ENCODE measurements at regions not wholly inside any gene's neighbourhood (a gene's known extent, or its start where the extent isn't known, plus 50 kb on each side); places are given as distances from the start of the nearest gene placed in this dataset.

- in situ Hi-C loops (cut with HindIII; ENCODE audit: low sequenced_read_pairs), result no loop called here
Observed at GRCh38 chr3:117534138-117534537, 824.6 kb downstream of the TUSC7 start.

GRCh38 chr3:117536006-117536405, 826.4 kb downstream of the TUSC7 start:
- in situ Hi-C loops (cut with HindIII; ENCODE audit: low sequenced_read_pairs), result no loop called here

- in situ Hi-C loops (cut with HindIII; ENCODE audit: low sequenced_read_pairs), result no loop called here
Observed at GRCh38 chr3:117537949-117538348, 828.4 kb downstream of the TUSC7 start.

- in situ Hi-C loops (cut with HindIII; ENCODE audit: low sequenced_read_pairs), result no loop called here
Observed at GRCh38 chr3:117539729-117540128, 830.1 kb downstream of the TUSC7 start.

- in situ Hi-C loops (cut with HindIII; ENCODE audit: low sequenced_read_pairs), result no loop called here
Observed at GRCh38 chr3:117540597-117540996, 831.0 kb downstream of the TUSC7 start.

GRCh38 chr3:117541721-117542120, 832.1 kb downstream of the TUSC7 start:
- in situ Hi-C loops (cut with HindIII; ENCODE audit: low sequenced_read_pairs), result no loop called here

- in situ Hi-C loops (cut with HindIII; ENCODE audit: low sequenced_read_pairs), result no loop called here
Observed at GRCh38 chr3:117543521-117543920, 833.9 kb downstream of the TUSC7 start.

GRCh38 chr3:117545484-117545883, 835.9 kb downstream of the TUSC7 start:
- in situ Hi-C loops (cut with HindIII; ENCODE audit: low sequenced_read_pairs), result no loop called here

GRCh38 chr3:117547956-117548550, 838.5 kb downstream of the TUSC7 start:
- in situ Hi-C loops (cut with HindIII; ENCODE audit: low sequenced_read_pairs), result no loop called here

GRCh38 chr3:117548600-117548999, 839.0 kb downstream of the TUSC7 start:
- in situ Hi-C loops (cut with HindIII; ENCODE audit: low sequenced_read_pairs), result no loop called here

- in situ Hi-C loops (cut with HindIII; ENCODE audit: low sequenced_read_pairs), result no loop called here
Observed at GRCh38 chr3:117549716-117550115, 840.1 kb downstream of the TUSC7 start.

- in situ Hi-C loops (cut with HindIII; ENCODE audit: low sequenced_read_pairs), result no loop called here
Observed at GRCh38 chr3:117550766-117551165, 841.2 kb downstream of the TUSC7 start.

- in situ Hi-C loops (cut with HindIII; ENCODE audit: low sequenced_read_pairs), result no loop called here
Observed at GRCh38 chr3:117553461-117553860, 843.9 kb downstream of the TUSC7 start.

- in situ Hi-C loops (cut with HindIII; ENCODE audit: low sequenced_read_pairs), result no loop called here
Observed at GRCh38 chr3:117556646-117557407, 847.2 kb downstream of the TUSC7 start.

GRCh38 chr3:117557464-117558090, 848.0 kb downstream of the TUSC7 start:
- in situ Hi-C loops (cut with HindIII; ENCODE audit: low sequenced_read_pairs), result no loop called here

- in situ Hi-C loops (cut with HindIII; ENCODE audit: low sequenced_read_pairs), result no loop called here
Observed at GRCh38 chr3:117558681-117559080, 849.1 kb downstream of the TUSC7 start.

GRCh38 chr3:117562000-117562399, 852.4 kb downstream of the TUSC7 start:
- in situ Hi-C loops (cut with HindIII; ENCODE audit: low sequenced_read_pairs), result no loop called here

- in situ Hi-C loops (cut with HindIII; ENCODE audit: low sequenced_read_pairs), result no loop called here
Observed at GRCh38 chr3:117563063-117563462, 853.5 kb downstream of the TUSC7 start.

- in situ Hi-C loops (cut with HindIII; ENCODE audit: low sequenced_read_pairs), result no loop called here
Observed at GRCh38 chr3:117565777-117566176, 856.2 kb downstream of the TUSC7 start.

GRCh38 chr3:117566926-117567325, 857.3 kb downstream of the TUSC7 start:
- in situ Hi-C loops (cut with HindIII; ENCODE audit: low sequenced_read_pairs), result no loop called here

- in situ Hi-C loops (cut with HindIII; ENCODE audit: low sequenced_read_pairs), result no loop called here
Observed at GRCh38 chr3:117567382-117567781, 857.8 kb downstream of the TUSC7 start.

GRCh38 chr3:117567906-117568305, 858.3 kb downstream of the TUSC7 start:
- in situ Hi-C loops (cut with HindIII; ENCODE audit: low sequenced_read_pairs), result no loop called here
